CD4-positive, alpha-beta T cell treated with Interleukin-21 for 1 hour (primary cell): ENCODE measurements at regions not wholly inside any gene's neighbourhood (a gene's known extent, or its start where the extent isn't known, plus 50 kb on each side); places are given as distances from the start of the nearest gene placed in this dataset.
"Not testable (repeated sequence)": the region's sequence is repeated elsewhere in the genome, so short reads cannot be mapped to it uniquely, and the experiment has no call there.

Source experiments
- DNase-seq: peaks from one replicate; pipeline ENCODE4 v3.0.0-alpha.2; 2020

DNA sequence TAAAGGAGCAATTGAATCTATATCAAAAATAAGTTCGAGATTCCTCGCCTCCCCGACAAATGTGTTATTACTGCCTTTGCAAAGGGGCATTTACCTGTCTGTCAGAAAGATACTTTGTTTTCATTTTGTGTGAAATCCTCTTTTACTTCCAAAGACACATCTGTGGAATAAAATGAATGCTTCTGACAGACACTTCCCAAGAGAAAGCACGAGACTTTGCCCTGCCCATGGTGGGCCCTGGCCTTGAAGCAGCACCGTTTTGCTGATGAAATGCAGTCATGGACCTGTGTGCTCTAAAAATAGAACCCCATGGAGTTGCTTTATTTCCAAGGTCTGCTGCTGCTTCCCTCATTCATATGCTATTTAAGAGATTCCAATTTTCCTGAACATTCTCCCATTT lies 85.9 kb upstream of the USP47 start:
- DNase-seq, result no peak

DNA sequence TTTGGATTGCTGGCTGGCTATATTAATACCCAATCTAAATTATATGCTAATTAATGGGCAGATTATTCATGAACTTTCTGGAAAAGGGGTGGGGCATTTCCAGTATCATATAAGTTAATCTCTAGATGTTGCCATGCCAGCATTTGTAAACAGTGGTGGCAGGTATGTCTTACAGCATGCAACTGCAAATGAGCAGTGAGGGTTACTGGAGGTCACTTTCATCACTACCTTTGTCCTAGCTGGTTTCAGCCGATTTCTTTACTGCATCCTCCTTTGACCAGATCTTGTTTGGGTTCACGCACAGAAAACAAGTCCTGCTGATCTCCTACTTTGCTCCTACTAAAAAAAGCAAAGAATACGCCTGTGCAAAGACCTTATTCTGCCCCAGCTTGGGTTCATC lies 89.1 kb upstream of the USP47 start:
- no peak for DNase-seq

DNA sequence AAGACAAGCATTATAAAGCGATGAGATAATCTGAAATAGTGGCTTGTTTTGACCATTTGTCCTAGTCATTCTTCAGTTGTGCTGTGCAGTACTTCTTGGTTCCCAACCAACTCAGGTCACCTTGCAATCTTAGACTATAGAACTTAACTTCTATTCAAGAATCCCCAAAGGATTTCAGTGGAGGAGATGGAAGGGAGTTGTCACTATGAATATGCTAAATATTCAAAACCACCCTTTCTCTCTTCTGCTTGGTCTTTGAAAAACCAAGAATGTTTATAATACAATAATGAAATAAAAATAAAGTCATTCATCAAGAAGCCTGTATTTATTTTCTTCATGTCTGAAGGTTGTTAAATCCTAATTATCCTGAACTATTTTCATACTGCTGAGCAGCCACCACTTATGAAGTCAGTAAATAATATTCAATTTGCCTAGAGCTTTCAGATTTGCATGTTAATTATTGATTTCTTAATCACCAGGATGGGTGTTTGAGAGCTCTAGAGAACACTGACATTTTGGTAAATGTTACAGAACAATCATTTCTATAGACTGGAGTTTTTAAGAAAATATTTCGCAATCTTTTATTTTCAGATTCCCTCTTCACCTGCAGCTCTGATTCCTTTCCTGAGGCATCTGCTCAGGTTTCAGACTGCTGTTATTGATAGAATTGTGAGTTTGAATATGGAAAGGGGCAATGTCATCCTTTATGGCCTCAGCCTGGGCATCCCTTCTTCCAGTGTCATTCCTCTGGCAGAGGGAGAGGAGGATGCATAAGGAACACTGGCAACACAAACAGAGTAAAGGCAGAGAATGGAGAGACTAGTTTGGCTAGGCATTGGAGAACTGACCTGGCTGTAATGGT lies 91.5 kb upstream of the USP47 start:
- DNase-seq, result no peak

DNA sequence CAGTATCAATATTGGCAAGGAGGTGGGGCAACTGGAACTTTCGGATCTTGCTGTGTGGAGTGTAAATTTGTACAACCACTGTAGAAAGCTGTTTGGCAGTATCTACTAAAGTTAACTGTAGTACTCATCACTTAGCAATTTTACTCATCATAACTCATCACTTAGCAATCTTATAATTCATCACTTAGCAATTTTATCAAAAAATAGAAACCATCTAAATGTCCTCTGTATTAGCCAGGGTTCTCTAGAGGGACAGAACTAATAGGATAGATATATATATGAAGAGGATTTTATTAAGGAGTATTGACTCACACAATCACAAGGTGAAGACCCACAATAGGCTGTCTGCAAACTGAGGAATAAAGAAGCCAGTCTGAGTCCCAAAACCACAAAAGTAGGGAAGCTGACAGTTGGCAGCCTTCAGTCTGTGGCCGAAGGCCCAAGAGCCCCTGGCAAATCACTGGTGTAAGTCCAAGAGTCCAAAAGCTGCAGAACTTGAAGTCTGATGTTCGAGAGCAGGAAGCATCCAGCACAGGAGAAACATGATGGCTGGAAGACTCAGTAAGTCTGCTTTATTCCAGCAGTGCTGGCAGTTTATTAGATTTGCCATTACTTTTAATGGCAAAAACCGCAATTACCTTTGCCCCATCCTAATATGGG lies 92.9 kb upstream of the USP47 start:
- no peak for DNase-seq

DNA sequence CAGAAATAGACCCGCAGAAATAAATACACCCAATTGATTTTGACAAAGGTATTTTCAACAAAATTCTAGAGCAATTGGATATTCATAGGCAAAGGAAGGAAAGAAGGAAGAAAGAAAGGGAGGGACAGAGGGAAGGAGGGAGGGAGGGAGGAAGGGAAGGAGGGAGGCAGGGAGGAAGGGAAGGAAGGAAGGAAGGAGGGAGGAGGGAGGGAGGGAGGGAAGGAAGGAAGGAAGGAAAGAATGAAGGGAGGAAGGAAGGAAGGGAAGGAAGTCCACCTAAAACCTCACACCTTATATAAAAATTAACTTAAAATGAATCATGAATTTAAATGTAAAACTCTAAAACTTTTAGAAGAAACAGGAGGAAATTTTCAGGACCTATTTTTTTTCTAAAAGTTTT lies 94.2 kb upstream of the USP47 start:
- no peak for DNase-seq

DNA sequence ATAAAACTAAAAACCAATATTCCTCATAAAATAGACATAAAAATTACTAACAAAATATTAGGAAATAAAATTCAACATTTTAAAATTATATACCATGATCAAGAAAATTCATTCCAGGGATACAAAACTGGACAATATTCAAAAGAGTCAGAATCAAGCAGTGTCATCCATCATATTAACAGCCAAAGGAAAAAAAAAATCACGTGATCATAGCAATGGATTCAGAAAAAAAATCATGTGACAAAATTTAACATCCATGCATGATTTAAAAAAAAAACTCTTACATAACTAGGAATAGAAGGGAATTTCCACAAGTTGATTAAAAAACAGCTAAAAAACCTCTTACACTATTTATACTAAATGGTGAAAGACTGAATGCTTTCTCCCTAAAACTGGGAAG lies 95.3 kb upstream of the USP47 start:
- DNase-seq, result no peak

DNA sequence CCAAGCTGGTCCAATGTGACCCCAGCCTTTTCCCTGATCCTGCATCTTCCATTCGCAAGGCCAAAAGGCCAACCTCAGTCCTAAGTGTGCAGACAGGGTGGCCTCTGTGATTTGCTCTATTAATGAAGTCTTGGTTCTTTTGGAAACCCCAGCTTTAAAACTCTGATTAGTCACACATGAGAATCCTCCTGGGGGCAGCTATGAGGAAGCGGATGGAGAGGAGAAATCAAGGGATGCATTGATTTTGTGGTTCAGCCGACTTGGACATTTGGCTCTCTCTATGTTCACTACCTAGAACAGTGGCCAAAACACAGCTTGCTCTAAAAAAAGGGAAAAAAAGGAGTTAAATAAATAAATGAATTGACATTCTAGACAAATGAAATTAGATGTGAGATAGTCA lies 98.6 kb upstream of the USP47 start:
- no peak for DNase-seq

DNA sequence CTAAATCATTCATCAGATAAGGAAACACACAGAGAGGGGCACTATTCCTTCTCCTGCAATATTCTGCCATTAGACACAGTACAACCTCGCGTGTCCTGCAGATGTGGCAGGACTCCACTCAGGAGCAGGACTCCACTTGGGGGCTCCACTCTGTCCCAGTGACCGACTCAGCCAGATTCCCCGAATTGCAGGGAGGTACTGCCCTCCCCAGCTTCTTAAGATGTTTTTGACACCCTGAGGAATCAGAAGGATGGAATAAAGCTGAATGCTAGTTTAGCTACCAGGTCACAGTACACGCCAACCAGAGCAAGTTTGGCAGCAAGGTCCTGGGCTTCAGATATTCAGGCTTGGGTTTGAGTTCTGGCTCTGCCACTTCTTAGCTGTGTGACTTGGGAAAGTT lies 99.3 kb upstream of the USP47 start:
- no peak for DNase-seq

DNA sequence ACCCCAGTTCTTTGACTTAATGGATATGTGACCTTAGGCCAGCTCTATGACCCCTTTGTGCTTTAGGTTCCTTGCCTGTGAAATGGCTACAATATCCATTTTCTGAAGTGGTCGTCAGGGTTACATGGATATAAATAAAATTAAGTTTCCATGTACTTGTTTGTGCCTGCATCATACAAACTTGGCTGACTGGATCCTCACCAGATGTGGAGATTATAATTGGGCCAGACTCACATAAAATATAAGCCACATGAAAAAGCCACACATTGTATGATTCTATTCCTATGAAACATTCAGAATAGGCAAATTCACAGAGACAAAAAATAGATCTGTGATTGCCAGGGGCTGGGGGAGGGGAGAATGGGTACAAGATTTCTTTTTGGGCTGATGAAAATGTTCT lies 100.9 kb upstream of the USP47 start:
- no peak for DNase-seq

DNA sequence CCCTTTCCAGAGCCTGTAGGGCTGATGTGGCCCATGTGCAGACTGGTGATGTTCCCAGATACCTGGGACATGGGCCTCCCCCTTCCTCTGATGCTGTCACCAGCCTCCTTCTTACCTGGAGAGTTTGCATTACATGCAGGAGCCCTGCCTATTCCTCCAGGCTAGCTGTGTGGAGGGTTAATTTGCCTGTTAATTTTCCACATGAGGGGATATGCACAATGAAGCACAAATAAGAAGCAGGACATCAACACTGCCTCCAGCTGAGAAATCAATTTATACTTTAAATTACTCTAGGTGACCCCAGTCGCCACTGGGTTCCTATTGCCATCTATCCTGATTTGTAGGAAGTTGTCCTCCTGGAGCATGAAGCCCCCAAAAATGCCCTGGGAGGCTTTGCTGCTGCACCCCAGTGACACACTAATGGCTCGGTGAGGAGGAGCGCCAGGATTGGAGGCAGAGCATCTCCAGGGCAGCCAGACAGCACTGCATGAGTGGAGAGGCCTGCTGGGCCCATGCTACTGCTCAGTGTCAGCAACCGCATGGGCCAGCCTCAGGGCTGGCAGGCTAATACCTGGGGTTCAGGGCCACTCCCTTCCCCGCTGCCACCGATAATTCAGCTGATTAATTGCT lies 101.6 kb upstream of the USP47 start:
- DNase-seq, result no peak

DNA sequence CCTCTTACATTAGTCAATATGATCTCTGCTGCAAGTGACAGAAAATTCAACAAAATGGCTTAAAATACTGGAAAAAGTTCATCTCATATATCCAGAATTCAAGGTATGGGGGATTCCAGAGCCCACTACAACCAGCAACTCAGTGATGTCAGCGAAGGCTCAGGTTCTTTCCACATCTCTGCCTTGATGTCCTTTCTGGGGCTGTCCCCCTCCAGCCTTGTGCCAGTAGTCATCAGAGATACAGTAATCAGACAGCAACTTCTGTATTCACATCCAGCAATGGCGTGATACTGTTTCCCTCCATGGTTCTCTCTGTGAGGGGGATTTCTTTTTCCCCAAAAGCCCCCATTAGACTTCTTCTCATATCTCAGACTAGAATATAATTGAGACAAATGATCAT lies 103.4 kb upstream of the USP47 start:
- no peak for DNase-seq

DNA sequence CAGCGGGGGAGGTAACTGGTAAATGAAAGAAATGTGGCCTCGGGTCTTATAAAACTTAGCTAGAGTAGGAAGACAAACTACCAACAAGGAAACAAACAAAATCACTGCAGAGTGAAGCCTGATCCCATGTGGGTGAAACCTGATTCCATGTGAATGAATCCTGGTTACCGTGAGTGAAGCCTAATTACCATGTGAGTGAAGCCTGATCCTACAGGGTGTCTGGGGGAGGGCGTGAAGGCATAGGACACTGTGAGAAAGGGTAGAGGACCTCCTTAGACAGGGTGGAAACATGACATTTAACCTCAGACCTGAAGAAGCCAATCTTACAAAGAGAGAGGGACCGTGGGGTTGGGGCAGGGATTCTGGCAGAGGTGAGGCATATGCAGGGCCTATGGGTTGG lies 106.2 kb upstream of the USP47 start:
- no peak for DNase-seq

DNA sequence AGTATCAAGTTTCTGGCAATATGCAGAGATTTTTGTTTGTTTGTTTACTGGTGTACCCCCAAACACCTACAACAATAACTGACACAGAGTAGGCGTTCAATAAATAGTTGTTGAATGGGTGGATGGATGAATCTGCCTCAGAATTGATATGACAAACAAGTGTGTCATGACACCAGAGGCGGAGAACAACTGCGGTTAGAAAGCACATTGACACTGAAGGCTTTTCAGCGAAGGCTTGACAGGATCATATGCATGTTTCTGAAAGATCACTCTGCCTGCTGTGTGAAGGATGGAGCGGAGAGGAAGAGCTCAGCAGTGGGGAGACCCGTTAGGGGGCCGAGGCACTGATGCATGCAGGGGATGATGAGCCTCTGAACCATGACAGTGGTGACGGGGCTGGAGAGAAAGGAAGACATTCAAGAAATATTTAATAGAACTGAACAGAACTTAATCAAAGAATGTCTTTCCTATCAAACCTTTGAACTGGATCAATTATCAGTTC lies 108.5 kb upstream of the USP47 start:
- no peak for DNase-seq

DNA sequence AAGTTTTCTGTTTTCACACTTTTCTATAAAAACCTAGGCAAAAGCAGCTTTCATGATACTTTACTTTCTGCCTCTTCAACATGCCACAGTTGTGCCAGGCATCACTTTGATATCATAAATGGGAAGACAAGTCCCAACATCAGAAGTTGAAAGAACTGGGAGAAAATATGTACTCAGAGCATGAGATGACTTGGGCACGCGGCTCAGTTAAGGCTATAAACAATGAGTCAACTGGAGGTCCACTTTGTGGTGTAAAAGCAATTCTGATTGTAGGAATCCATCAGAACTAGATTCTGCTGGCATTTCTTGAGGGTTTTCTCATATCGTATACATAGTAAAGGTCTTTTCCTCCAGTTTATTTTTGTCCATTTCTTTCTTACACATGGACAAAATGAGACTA lies 109.7 kb upstream of the USP47 start:
- DNase-seq, result no peak

DNA sequence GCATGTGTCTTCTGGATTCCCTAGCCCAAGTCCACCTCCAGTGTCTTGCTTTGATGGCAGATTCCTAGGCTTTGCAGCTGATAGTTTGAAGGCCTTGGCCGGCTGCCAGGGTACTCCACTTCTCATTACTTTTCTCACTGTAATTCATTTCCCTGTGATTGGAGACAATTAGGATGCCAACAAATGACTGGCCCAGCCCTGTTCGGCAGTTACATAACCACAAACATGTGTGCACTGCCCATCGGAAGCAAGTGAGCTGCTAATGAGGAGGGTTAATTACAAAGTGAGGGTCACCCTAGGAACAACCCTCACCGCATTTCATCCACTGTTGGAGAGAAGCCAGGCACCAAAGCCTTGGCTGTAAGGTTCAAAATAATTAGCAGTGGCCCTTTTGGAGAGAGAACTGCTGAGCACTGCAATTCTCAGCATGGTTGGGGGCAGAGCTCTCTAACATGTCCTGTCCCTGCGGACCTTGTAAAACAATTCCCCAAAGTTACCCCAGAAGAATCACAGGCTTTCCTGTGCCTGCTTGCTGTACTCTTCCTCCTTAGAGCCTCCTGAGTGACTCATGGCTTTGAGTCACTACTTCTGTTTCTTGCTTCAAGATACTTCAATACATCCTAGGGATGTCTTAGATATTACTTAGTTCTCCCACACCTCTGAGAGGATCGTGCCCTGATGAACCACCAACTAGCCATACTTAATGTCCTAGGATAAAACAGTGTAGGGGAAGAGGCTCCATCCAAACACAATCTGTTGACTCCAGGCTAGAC lies 109.7 kb upstream of the GALNT18 start:
- DNase-seq, result no peak

DNA sequence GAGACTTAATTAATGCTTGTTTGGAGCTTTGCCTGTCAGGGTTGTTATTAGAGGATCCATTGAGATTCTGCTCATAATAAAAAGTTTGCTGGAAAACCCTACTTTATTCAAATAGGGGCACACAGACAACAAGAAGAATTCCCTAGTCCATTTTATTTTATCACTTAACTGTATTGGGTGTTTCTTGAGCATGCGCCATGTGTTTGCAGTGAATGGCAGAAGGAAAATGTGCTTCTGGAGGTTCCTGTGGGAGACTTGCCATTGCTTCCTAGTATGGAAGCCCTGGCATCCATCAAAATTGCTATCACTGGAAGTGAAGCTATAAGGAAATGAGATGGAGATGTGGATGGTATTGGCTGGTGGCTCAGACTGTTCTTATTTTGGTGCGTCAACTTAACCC lies 106.6 kb upstream of the GALNT18 start:
- DNase-seq, result no peak

DNA sequence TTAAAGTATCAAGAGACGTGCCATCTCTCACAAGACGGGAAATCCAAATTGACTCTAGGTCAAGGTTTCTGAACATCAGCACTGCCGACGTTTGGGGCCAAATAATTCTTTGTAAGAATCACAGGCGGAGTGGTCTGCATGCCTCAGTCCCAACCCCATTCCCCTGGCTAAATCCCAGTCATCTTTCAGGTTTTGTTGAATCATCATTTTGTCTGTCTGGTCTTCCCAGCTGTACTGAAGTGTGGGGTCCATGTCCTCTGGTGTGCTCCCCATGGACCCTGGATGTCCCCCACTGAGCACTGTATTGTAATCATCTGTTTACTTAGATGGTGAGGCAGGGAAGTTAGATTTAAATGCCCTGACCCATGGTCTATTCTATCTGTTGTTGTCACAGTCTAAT lies 103.6 kb upstream of the GALNT18 start:
- no peak for DNase-seq

DNA sequence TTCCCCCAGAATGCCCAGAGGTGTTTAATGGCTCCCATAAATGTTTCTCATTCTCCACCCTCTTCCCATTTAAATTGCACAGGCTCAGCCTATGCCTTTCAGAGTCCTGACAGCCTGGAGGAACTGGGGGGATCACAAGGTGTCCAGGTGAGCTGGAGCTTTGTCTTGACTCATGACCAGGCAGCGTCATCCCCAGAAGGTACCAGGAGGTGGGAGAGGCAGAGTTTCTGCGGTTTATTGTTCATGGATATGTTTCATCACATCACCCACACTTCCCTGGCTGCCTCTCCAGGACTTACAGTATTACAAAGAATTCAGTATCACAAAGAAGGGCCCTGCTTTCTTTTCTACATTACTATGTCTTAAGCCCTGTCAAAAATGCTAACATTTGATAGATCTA lies 103.2 kb upstream of the GALNT18 start:
- DNase-seq, result no peak

DNA sequence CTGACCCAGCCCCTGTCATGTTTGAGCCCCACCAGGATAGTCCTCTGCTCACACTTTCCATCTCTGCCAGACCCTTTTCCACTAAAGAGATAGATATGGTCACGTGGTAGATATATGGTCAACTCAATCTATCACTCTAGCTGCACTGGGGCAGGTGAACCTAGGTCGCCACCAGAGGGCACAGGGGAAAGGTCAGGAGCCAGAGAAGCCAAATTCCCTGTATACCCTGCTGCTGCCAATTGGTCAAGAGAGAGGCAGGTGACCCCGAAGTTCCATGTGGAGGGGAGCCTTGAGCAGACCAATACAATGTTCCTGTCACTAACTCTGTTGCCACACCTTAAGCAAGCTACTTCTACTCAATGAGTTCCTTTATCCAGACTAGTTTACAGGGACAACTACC lies 101.1 kb upstream of the GALNT18 start:
- no peak for DNase-seq

DNA sequence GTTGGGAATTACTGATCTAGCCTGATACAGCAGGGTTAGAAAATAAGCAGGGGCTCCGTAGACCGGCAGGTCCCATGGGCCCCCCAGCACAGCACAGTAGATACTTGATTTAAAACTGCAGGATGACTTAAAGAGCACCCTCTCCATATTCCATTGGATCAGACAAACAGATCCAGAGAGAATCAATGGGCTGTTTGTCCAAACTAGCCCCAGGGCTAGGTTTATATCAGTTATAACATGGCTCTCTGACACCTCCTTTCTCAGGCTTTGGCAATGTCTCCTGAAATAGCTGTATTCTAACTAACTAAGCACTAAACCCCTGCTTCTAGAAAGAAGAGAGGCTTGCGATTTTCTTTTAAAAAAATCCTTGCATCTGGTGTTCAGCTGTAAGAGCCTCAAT lies 100.4 kb upstream of the GALNT18 start:
- DNase-seq, result no peak

DNA sequence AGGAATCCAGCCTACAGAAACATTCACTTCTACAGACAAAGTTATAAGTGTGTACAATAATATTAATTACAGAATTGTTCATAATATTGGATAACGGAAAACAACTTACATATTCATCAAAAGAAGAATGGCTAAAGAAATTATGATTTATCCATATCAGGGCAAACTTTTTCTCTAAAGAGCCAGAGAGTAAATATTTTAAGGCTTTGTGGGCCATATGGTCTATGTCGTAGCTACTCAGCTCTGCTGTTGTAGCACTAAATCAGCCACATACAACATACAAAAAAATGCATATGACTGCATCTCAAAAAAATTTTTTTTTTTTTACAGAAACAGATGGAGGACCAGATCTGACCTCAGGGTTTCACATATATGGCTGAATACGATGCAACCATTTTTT lies 96.7 kb upstream of the GALNT18 start:
- DNase-seq, result no peak

DNA sequence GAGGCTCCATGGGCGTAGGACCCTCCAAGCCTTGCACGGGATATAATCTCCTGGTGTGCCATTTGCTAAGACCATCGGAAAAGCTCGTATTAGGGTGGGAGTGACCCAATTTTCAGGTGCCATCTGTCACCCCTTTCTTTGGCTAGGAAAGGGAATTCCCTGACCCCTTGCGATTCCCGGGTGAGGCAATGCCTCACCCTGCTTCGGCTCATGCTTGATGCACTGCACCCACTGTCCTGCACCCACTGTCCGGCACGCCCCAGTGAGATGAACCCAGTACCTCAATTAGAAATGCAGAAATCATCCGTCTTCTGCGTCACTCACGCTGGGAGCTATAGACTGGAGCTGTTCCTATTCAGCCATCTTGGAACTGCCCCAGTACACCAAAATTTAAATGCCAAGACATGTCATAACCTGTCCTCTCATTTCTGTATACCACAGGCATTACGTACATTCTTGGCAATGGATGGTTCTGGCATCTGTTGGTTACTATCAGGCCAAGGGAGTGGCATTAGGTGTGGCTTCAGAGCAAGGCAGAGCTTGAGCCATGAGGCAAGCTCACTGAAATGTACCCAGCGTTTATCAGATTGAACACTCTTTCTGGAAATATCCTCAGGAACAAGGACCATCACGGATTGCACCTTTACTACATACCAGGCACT lies 95.4 kb upstream of the GALNT18 start:
- DNase-seq, result no peak

DNA sequence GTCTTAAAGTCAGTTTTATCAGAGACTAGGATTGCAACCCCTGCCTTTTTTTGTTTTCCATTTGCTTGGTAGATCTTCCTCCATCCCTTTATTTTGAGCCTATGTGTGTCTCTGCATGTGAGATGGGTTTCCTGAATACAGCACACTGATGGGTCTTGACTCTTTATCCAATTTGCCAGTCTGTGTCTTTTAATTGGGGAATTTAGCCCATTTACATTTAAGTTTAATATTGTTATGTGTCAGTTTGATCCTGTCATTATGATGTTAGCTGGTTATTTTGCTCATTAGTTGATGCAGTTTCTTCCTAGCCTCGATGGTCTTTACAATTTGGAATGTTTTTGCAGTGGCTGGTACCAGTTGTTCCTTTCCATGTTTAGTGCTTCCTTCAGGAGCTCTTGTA lies 93.3 kb upstream of the GALNT18 start:
- not testable (repeated sequence) for DNase-seq
